ENCODE measurements at regions not wholly inside any gene's neighbourhood (a gene's known extent, or its start where the extent isn't known, plus 50 kb on each side); places are given as distances from the start of the nearest gene placed in this dataset.
A peak's percentile ranks its signal among the peaks of the same experiment; 100 is the strongest.

DNA sequence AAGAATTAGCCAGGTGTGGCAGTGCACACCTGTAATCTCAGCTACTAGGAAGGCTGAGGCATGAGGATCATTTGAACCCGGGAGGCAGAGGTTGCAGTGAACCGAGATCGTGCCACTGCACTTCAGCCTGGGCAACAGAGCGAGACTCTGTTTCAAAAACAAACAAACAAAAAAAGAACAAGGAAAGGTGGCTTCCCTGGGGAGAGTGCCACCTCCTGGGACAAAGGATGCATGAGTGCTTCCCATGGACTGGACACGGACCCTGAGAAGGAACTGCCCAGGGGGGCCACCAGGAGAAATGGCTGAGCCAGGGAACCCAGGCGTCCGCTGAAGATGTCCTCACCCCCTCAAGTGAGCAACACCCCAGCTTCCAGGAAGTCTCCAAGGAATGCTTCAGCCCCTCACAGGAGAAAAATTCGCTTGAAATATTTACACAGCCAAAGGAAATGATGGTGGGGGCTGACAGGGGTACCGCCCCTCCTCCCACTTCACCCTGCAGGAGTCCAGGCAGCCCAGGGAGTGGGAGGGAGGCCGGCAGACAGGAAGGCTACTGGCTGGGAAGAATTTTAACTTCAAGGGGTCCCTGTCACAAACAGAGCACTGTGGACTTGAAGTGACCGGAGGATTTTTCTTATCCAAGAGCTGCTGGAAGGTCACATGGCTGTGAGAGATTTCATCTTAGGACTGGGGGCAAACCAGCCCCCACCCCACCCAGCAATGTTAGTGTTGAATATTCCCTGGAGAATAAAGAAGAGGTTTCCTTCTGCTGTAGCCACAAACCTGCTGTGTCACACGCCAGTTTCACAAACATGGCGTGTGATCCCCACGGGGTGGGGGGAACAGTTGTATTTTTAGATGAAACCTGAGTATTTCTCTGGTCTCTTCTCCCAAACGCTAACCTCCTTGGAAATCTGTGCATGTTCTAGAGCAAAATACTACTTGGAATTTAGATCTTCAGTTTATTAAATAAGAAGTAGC lies 90.8 kb upstream of the SLC25A33 start:
- H3K27me3 ChIP-seq: no peaks in the 10 kb centered on the region
- TF ChIP-seq, protein P1, sequence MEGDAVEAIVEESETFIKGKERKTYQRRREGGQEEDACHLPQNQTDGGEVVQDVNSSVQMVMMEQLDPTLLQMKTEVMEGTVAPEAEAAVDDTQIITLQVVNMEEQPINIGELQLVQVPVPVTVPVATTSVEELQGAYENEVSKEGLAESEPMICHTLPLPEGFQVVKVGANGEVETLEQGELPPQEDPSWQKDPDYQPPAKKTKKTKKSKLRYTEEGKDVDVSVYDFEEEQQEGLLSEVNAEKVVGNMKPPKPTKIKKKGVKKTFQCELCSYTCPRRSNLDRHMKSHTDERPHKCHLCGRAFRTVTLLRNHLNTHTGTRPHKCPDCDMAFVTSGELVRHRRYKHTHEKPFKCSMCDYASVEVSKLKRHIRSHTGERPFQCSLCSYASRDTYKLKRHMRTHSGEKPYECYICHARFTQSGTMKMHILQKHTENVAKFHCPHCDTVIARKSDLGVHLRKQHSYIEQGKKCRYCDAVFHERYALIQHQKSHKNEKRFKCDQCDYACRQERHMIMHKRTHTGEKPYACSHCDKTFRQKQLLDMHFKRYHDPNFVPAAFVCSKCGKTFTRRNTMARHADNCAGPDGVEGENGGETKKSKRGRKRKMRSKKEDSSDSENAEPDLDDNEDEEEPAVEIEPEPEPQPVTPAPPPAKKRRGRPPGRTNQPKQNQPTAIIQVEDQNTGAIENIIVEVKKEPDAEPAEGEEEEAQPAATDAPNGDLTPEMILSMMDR (IDR thresholded peaks at IDR 0.05): no peak
- no peak for TF ChIP-seq EP300 (IDR thresholded peaks at IDR 0.05)
- TF ChIP-seq POLR2AphosphoS5 (IDR thresholded peaks at IDR 0.05): no peak
- TF ChIP-seq POLR2A (IDR thresholded peaks at IDR 0.05; ENCODE audit: low read depth): no peak
- H3K4me3 ChIP-seq: no peak overlapping the region
- H3K36me3 ChIP-seq: no peaks in the 10 kb centered on the region
- 56% methylated on average over 15 of the region's 15 CpGs for WGBS
- H3K27ac ChIP-seq (replicated peaks in 1 of 4): peak overlapping the region in 3 of 4 donors; percentile 66 to 72 (median 68)
- H3K9me3 ChIP-seq: no peaks in the 10 kb centered on the region
- peaks cover 18 to 36% (median 35%) of the 10 kb centered on the region in 4 donors for H3K4me1 ChIP-seq
- intact Hi-C loops (cut with DNase I): loop anchor here (10.0 kb wide), 1 partner anchor 74 kb away; no protein-coding TSS in a partner anchor
- no peak for DNase-seq (ENCODE audit: extremely low spot score)

DNA sequence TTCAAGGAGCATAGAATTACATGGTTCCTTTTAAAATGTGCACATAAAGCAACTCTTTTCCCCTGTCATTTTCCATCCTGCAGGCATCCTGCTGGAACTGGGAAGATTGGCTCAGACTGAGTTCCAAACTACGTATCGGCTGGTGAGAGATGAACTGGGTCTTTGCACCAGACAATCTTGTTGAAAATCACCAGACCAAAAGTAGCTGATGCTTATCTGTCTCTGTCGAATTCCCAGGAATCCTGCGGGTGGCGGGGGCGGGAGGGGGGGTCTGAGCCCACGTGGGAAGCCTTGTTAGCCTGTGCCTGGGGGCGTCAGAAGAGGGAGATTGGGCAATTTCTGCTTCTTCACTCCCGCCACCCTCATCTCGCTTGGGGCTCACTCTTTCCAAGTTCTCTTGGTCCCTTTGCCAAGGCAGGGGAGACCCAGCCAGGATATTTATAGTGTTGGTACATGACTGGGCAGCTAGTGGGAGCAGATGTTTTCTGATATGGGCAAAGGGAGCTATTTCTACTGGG lies 90.1 kb upstream of the SLC25A33 start:
- TF ChIP-seq EP300 (IDR thresholded peaks at IDR 0.05): no peak
- peak in 1 of 2 donors; percentile 33 for TF ChIP-seq POLR2AphosphoS5 (IDR thresholded peaks at IDR 0.05)
- TF ChIP-seq, protein P1 (IDR thresholded peaks at IDR 0.05): no peak
- H3K27me3 ChIP-seq: no peaks in the 10 kb centered on the region
- H3K27ac ChIP-seq (replicated peaks in 1 of 4): peak overlapping the region; percentile 66 to 72 (median 67)
- WGBS: 27% methylated on average over 10 of the region's 10 CpGs
- intact Hi-C loops (cut with DNase I): loop anchor here (10.0 kb wide), 1 partner anchor 74 kb away; no protein-coding TSS in a partner anchor
- no peaks in the 10 kb centered on the region for H3K36me3 ChIP-seq
- H3K4me1 ChIP-seq: peaks cover 18 to 36% (median 34%) of the 10 kb centered on the region in 4 donors
- no peak for DNase-seq (ENCODE audit: extremely low spot score)
- H3K4me3 ChIP-seq: no peak overlapping the region
- H3K9me3 ChIP-seq: no peaks in the 10 kb centered on the region

GRCh38 chr1:9449976-9450696 lies 89.1 kb upstream of the SLC25A33 start:
- TF ChIP-seq EP300 (IDR thresholded peaks at IDR 0.05) (no peak), POLR2AphosphoS5 (IDR thresholded peaks at IDR 0.05) (no peak), POLR2A (IDR thresholded peaks at IDR 0.05; ENCODE audit: low read depth) (no peak)
- TF ChIP-seq, protein P1 (IDR thresholded peaks at IDR 0.05): no peak
- no peak overlapping the region for H3K4me3 ChIP-seq
- peaks cover 18 to 35% (median 31%) of the 10 kb centered on the region in 4 donors for H3K4me1 ChIP-seq
- H3K27me3 ChIP-seq: no peaks in the 10 kb centered on the region
- intact Hi-C loops (cut with DNase I): loop anchor here (10.0 kb wide), 1 partner anchor 75 kb away; no protein-coding TSS in a partner anchor
- no peaks in the 10 kb centered on the region for H3K9me3 ChIP-seq
- no peaks in the 10 kb centered on the region for H3K36me3 ChIP-seq
- DNase-seq (ENCODE audit: extremely low spot score): no peak
- 82% methylated on average over 8 of the region's 12 CpGs for WGBS
- peak overlapping the region; percentile 66 to 72 (median 67) for H3K27ac ChIP-seq (replicated peaks in 1 of 4)

DNA sequence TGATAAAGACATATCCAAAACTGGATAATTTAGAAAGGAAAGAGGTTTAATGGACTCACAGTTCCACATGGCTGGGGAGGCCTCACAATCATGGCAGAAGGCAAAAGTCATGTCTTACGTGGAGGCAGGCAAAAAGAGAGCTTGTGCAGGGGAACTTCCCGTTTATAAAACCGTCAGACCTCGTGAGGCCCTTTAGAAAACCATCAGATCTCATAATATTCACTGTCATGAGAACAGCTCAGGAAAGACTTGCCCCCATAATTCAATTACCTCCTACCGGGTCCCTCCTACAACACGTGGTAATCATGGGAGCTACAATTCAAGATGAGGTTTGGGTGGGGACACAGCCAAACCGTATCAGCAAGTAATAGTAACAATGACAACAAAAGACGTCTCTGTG lies 88.2 kb upstream of the SLC25A33 start:
- no peak for DNase-seq (ENCODE audit: extremely low spot score)
- Histone ChIP-seq H3K27ac (replicated peaks in 1 of 4) (no peak overlapping the region), H3K4me3 (no peak overlapping the region), H3K4me1 (peaks cover 21 to 42% (median 40%) of the 10 kb centered on the region in 4 donors), H3K27me3 (no peaks in the 10 kb centered on the region), H3K9me3 (no peaks in the 10 kb centered on the region), H3K36me3 (no peaks in the 10 kb centered on the region)
- 88% methylated on average over 8 of the region's 8 CpGs for WGBS
- intact Hi-C loops (cut with DNase I): no loop called here
- TF ChIP-seq POLR2A (IDR thresholded peaks at IDR 0.05; ENCODE audit: low read depth): no peak
- TF ChIP-seq EP300 (IDR thresholded peaks at IDR 0.05): no peak
- no peak for TF ChIP-seq POLR2AphosphoS5 (IDR thresholded peaks at IDR 0.05)
- TF ChIP-seq, protein P1 (IDR thresholded peaks at IDR 0.05): no peak

Measured in esophagus muscularis mucosa (tissue), 4 donors.